ENCODE measurements at regions not wholly inside any gene's neighbourhood (a gene's known extent, or its start where the extent isn't known, plus 50 kb on each side); places are given as distances from the start of the nearest gene placed in this dataset.
"Not testable (repeated sequence)": the region's sequence is repeated elsewhere in the genome, so short reads cannot be mapped to it uniquely, and the experiment has no call there.

- not testable (repeated sequence) for TF ChIP-seq CTCF (IDR thresholded peaks at IDR 0.05; ENCODE audit: low read length); EZH2 (IDR thresholded peaks at IDR 0.05; ENCODE audit: borderline replicate concordance, low read length)
Observed at GRCh38 chr6:81584156-81584555, 168.3 kb downstream of the TENT5A start.

Data from OCI-LY1 (cell line).